Mesendoderm (in vitro differentiated cells): ENCODE measurements at regions not wholly inside any gene's neighbourhood (a gene's known extent, or its start where the extent isn't known, plus 50 kb on each side); places are given as distances from the start of the nearest gene placed in this dataset.

Experiments used
- DNase-seq: peaks from one replicate; pipeline ENCODE4 v3.0.0; 2013
- H2AK5ac ChIP-seq: 2 replicates; pipeline ENCODE4 v1.6.1; 2013; ENCODE audit warnings: low read length, inconsistent platforms
- H2BK120ac ChIP-seq: 2 replicates; pipeline ENCODE4 v1.6.1; 2013; ENCODE audit warnings: low read depth, mild to moderate bottlenecking, low read length, moderate library complexity, mixed read lengths
- H2BK15ac ChIP-seq: replicated peaks from 2 replicates; pipeline ENCODE4 v1.6.1; 2013; ENCODE audit warnings: low read depth, mild to moderate bottlenecking, moderate library complexity
- H2BK5ac ChIP-seq: 2 replicates; pipeline ENCODE4 v1.6.1; 2013; ENCODE audit warnings: low read length, inconsistent platforms
- H3K18ac ChIP-seq: 2 replicates; pipeline ENCODE4 v1.6.1; 2013; ENCODE audit warnings: mild to moderate bottlenecking, low read length, mixed read lengths
- H3K23ac ChIP-seq: one replicate; pipeline ENCODE4 v1.6.1; 2013; ENCODE audit warnings: low read length
- H3K27ac ChIP-seq: 2 replicates; pipeline ENCODE4 v1.5.1; 2013; ENCODE audit warnings: low read depth, mild to moderate bottlenecking, inconsistent platforms, low read length, moderate library complexity
- H3K27me3 ChIP-seq: 2 replicates; pipeline ENCODE4 v1.6.1; 2013; ENCODE audit warnings: low read length, control low read depth, mild to moderate bottlenecking, inconsistent platforms; ENCODE audit not compliant: insufficient read depth, poor library complexity
- H3K36me3 ChIP-seq: 2 replicates; pipeline ENCODE4 v1.6.1; 2013; ENCODE audit warnings: low read length, inconsistent platforms; ENCODE audit not compliant: control insufficient read depth, insufficient read depth
- H3K4ac ChIP-seq: one replicate; pipeline ENCODE4 v1.6.1; 2013; ENCODE audit warnings: low read depth, mild to moderate bottlenecking, low read length, moderate library complexity
- H3K4me1 ChIP-seq: 2 replicates; pipeline ENCODE4 v1.6.1; 2013; ENCODE audit warnings: low read depth, low read length, inconsistent platforms; ENCODE audit not compliant: control insufficient read depth
- H3K4me2 ChIP-seq: 2 replicates; pipeline ENCODE4 v1.6.1; 2013; ENCODE audit warnings: low read length
- H3K4me3 ChIP-seq: 2 replicates; pipeline ENCODE4 v1.5.1; 2013; ENCODE audit warnings: mild to moderate bottlenecking, low read length
- H3K56ac ChIP-seq: one replicate; pipeline ENCODE4 v1.6.1; 2013; ENCODE audit warnings: low read length
- H3K79me1 ChIP-seq: 2 replicates; pipeline ENCODE4 v1.6.1; 2013; ENCODE audit warnings: low read length, inconsistent platforms
- H3K79me2 ChIP-seq: 2 replicates; pipeline ENCODE4 v1.6.1; 2013; ENCODE audit warnings: mild to moderate bottlenecking, low read length; ENCODE audit not compliant: control insufficient read depth, insufficient read depth
- H3K9ac ChIP-seq: 2 replicates; pipeline ENCODE4 v1.6.1; 2013; ENCODE audit warnings: low read length, inconsistent platforms
- H4K5ac ChIP-seq: one replicate; pipeline ENCODE4 v1.6.1; 2013; ENCODE audit warnings: low read length
- H4K8ac ChIP-seq: one replicate; pipeline ENCODE4 v1.6.1; 2013; ENCODE audit warnings: low read depth, mild to moderate bottlenecking, control low read depth, low read length, moderate library complexity
- whole genome bisulfite sequencing: extraction: QIAGEN DNeasy Blood & Tissue Kit; methylation state at CpG from one replicate; pipeline ENCODE4 v1.1.7; 2013; ENCODE audit warnings: low lambda C conversion rate, missing lambda C conversion rate; ENCODE audit not compliant: insufficient coverage; ENCODE audit errors: extremely low coverage; 5-methylcytosine and 5-hydroxymethylcytosine counted together

DNA sequence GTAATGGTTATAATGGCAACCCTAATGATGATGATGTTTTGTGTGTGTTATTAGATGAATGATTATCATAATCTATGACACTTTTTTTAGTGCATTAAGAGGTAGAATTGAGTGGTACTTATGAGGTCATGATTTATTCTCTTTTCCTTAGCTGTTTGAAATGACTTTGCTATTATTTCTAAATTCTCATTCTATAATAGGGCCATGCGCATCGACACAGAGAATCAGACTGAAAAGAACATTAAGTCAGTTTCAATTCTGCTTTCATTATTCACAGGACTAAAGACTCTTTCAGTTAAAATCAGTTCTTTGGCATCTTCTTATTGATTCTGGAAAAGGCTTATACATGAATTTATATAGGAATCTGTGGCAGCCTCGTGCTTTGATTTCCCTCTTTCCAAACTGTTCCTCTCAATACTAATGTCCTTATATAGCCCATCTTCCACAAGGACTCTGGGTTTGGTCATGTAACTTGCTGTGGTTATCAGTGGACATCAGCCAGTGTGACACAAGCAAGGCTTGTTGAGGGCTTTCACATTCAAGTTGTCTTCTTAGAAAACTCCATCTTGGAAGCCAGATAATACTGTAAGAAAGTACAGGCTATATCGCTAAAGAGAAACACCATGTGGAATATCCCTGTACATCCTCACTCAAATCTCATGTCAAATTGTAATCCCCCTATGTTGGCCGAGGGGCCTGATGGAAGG lies 140.3 kb upstream of the CHD1 start:
- no peak overlapping the region for H3K27ac ChIP-seq
- no peak overlapping the region for H4K8ac ChIP-seq
- no peak overlapping the region for H3K4ac ChIP-seq
- H3K79me1 ChIP-seq: no peaks in the 10 kb centered on the region
- no peaks in the 10 kb centered on the region for H3K36me3 ChIP-seq
- H3K4me3 ChIP-seq: no peak overlapping the region
- H3K79me2 ChIP-seq: no peaks in the 10 kb centered on the region
- no peak overlapping the region for H3K18ac ChIP-seq
- H4K5ac ChIP-seq: no peak overlapping the region
- H2BK15ac ChIP-seq: no peak overlapping the region
- DNase-seq: no peak
- no peak overlapping the region for H3K56ac ChIP-seq
- H2BK120ac ChIP-seq: no peak overlapping the region
- no peak overlapping the region for H2BK5ac ChIP-seq
- no peak overlapping the region for H3K4me2 ChIP-seq
- H2AK5ac ChIP-seq: no peak overlapping the region
- no peak overlapping the region for H3K23ac ChIP-seq
- H3K27me3 ChIP-seq: no peaks in the 10 kb centered on the region
- H3K9ac ChIP-seq: no peak overlapping the region
- WGBS: no CpG with 5 or more reads among the region's 5 CpGs
- no peaks in the 10 kb centered on the region for H3K4me1 ChIP-seq

DNA sequence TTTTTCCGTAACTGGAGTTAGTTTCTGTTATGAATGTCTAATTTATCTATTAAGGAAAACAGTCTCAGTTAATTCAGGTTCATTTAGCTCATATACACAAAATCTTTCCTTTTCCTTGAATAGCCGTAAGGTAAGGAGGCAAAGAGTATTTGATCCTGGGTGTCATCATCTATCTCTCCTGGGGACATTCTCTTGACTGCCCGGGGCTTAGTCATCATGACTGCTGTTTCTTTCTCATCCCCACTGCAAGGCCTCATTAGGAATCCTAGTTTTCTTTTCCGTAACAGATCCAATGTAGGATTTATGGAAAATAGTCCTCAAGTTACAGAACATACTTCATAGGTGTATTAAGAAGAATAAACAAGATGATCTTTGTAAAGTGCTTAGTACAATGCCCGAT lies 134.9 kb upstream of the CHD1 start:
- H3K18ac ChIP-seq: no peak overlapping the region
- no peak overlapping the region for H3K4me3 ChIP-seq
- no peak overlapping the region for H3K56ac ChIP-seq
- H3K4ac ChIP-seq: no peak overlapping the region
- no peak overlapping the region for H2BK15ac ChIP-seq
- no peaks in the 10 kb centered on the region for H3K4me1 ChIP-seq
- H4K5ac ChIP-seq: no peak overlapping the region
- H3K27me3 ChIP-seq: no peaks in the 10 kb centered on the region
- peak; percentile 49 for DNase-seq
- H3K79me2 ChIP-seq: no peaks in the 10 kb centered on the region
- H3K27ac ChIP-seq: no peak overlapping the region
- H3K36me3 ChIP-seq: no peaks in the 10 kb centered on the region
- no peak overlapping the region for H2BK120ac ChIP-seq
- H2AK5ac ChIP-seq: no peak overlapping the region
- H3K23ac ChIP-seq: no peak overlapping the region
- no CpG with 5 or more reads among the region's 5 CpGs for WGBS
- H3K4me2 ChIP-seq: no peak overlapping the region
- no peaks in the 10 kb centered on the region for H3K79me1 ChIP-seq
- no peak overlapping the region for H2BK5ac ChIP-seq
- H4K8ac ChIP-seq: no peak overlapping the region
- no peak overlapping the region for H3K9ac ChIP-seq

DNA sequence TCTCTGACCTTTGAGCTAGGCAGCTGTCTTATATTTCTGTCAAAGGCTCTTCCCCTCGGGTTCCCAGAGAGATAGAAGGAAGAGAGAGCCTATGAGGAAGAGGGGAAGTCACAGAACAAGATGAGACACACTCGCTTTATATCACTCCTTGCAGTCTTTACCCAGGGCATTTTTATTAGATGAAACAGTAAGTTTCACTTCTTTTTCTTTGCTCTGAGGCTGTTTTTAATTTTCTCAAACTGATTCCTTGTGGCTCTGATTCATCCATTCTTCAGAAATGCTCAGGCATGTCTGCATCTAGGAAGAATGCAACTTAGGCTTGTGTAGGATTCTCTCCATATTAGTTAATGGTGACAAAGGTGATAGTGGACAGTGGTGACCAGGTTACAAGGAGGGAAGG lies 132.9 kb upstream of the CHD1 start:
- H3K4me2 ChIP-seq: no peak overlapping the region
- H3K36me3 ChIP-seq: no peaks in the 10 kb centered on the region
- H3K23ac ChIP-seq: no peak overlapping the region
- no peak overlapping the region for H2BK15ac ChIP-seq
- no peak overlapping the region for H3K27ac ChIP-seq
- no peak overlapping the region for H3K4ac ChIP-seq
- WGBS: no CpG with 5 or more reads among the region's 2 CpGs
- H3K4me1 ChIP-seq: no peaks in the 10 kb centered on the region
- H4K8ac ChIP-seq: no peak overlapping the region
- H3K27me3 ChIP-seq: no peaks in the 10 kb centered on the region
- H2AK5ac ChIP-seq: no peak overlapping the region
- H4K5ac ChIP-seq: no peak overlapping the region
- no peaks in the 10 kb centered on the region for H3K79me2 ChIP-seq
- H3K18ac ChIP-seq: no peak overlapping the region
- no peak overlapping the region for H3K9ac ChIP-seq
- no peak overlapping the region for H2BK5ac ChIP-seq
- no peak overlapping the region for H2BK120ac ChIP-seq
- no peak overlapping the region for H3K4me3 ChIP-seq
- H3K56ac ChIP-seq: no peak overlapping the region
- no peaks in the 10 kb centered on the region for H3K79me1 ChIP-seq
- DNase-seq: no peak

DNA sequence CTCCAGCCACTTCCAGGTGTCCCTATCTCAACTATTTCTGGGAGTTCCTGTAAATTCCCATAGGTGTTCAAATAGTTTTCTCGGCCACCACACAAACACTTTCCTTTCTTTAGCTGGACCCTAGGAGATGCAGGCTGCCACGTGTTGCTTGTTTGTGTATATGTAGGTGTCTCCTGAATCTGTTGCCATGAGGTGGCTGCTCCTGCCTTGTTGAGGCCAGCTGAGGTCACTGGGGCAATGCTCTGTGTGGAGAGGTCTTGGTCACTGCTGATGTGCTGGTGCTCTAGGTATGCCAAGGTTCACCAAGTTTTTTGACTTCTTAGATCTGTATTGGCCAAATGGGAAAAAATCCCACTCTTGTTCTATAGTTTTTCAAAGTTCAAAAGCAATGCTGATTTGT lies 132.5 kb upstream of the CHD1 start:
- H2BK15ac ChIP-seq: no peak overlapping the region
- no peaks in the 10 kb centered on the region for H3K4me1 ChIP-seq
- H4K8ac ChIP-seq: no peak overlapping the region
- no peak overlapping the region for H3K27ac ChIP-seq
- WGBS: no CpG with 5 or more reads among the region's 2 CpGs
- no peaks in the 10 kb centered on the region for H3K79me1 ChIP-seq
- no peak overlapping the region for H3K4ac ChIP-seq
- no peaks in the 10 kb centered on the region for H3K27me3 ChIP-seq
- H3K79me2 ChIP-seq: no peaks in the 10 kb centered on the region
- no peaks in the 10 kb centered on the region for H3K36me3 ChIP-seq
- H2BK120ac ChIP-seq: no peak overlapping the region
- no peak overlapping the region for H2BK5ac ChIP-seq
- no peak overlapping the region for H3K9ac ChIP-seq
- no peak overlapping the region for H3K23ac ChIP-seq
- H3K4me3 ChIP-seq: no peak overlapping the region
- no peak overlapping the region for H3K4me2 ChIP-seq
- no peak overlapping the region for H3K18ac ChIP-seq
- H2AK5ac ChIP-seq: no peak overlapping the region
- H4K5ac ChIP-seq: no peak overlapping the region
- no peak overlapping the region for H3K56ac ChIP-seq
- peak; percentile 21 for DNase-seq

DNA sequence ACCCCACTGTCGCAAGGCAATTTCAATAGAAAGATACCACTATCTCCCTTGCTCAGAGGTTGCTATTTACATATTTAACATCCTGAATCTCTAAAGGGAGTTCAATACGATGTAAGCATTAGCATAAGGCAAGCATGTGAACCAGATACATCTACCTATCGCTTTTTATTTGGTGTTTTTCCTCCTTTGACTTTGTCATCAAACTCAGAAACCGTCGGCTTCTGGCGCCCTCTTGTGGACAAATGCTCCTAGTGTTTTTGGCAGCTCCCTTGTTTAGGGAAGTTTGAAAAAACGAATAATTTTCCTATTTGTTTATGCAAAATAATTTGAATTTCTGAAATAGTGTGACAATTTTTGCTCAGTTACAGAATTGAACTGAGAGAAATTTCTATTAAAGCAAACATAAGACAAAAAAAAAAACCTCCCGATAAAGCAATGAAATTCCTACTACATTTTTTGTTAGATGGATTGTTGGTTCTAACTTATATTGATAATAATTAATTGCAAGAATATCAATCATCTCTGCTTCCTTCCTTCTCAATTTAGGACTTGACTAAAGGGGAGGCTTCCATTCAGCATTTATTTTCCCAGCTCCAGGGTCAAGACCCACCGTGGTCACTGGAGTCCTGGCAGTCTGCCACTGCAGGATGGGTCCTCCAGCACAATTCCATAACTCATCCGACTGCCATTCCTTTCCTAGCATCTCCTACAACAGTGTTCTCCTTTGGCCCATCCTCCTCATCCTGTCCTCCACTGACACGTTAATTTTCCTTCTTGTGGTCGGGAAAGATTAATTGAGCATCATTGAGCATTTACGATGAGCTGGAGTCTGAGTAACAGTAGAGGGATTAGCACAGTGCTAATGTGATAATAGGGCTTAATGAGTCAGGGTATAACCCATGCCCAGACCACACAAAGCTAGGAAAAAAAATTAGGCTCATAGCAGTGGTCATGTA lies 131.8 kb upstream of the CHD1 start:
- Histone ChIP-seq H3K27me3 (no peaks in the 10 kb centered on the region), H3K4me3 (no peak overlapping the region)

More for the DNA sequence above, 131.8 kb upstream of the CHD1 start:
- no peak overlapping the region for H2AK5ac ChIP-seq
- no peaks in the 10 kb centered on the region for H3K4me1 ChIP-seq
- H3K4ac ChIP-seq: no peak overlapping the region
- H2BK120ac ChIP-seq: no peak overlapping the region
- H4K5ac ChIP-seq: no peak overlapping the region
- H3K9ac ChIP-seq: no peak overlapping the region
- H3K27ac ChIP-seq: no peak overlapping the region
- no peak overlapping the region for H3K56ac ChIP-seq
- peak; percentile 70 for DNase-seq
- H2BK15ac ChIP-seq: no peak overlapping the region
- H3K36me3 ChIP-seq: no peaks in the 10 kb centered on the region
- no peak overlapping the region for H2BK5ac ChIP-seq
- H3K79me1 ChIP-seq: no peaks in the 10 kb centered on the region
- H3K18ac ChIP-seq: no peak overlapping the region
- H3K79me2 ChIP-seq: no peaks in the 10 kb centered on the region
- H3K4me2 ChIP-seq: no peak overlapping the region
- no peak overlapping the region for H3K23ac ChIP-seq
- no peak overlapping the region for H4K8ac ChIP-seq
- WGBS: no CpG with 5 or more reads among the region's 13 CpGs
